Body of pancreas (tissue), 4 donors: ENCODE measurements at regions not wholly inside any gene's neighbourhood (a gene's known extent, or its start where the extent isn't known, plus 50 kb on each side); places are given as distances from the start of the nearest gene placed in this dataset.

Experiments used
- CTCF ChIP-seq, 7 experiments: fragments of 450-650 bp in 4 of 7; fragments of 200-600 bp in 3 of 7; sonication (generic) in 3 of 7; IDR thresholded peaks; one replicate each; pipeline ENCODE4 v1.5.1; 2016 to 2019; ENCODE audit warnings: antibody characterized with exemption in 7 of 7
- POLR2A ChIP-seq, 3 donors: fragments of 450-650 bp; IDR thresholded peaks; one replicate each; pipeline ENCODE4 v1.6.1; 2016; ENCODE audit warnings: antibody characterized with exemption in 3 of 3, mild to moderate bottlenecking in 2 of 3

GRCh38 chr1:191690931-191691330 lies 467.3 kb upstream of the RGS18 start:
- TF ChIP-seq CTCF (IDR thresholded peaks at IDR 0.05): no peak
- no peak for TF ChIP-seq POLR2A (IDR thresholded peaks at IDR 0.05)
